ENCODE measurements at regions not wholly inside any gene's neighbourhood (a gene's known extent, or its start where the extent isn't known, plus 50 kb on each side); places are given as distances from the start of the nearest gene placed in this dataset.
A peak's percentile ranks its signal among the peaks of the same experiment; 100 is the strongest.

- TF ChIP-seq CTCF (IDR thresholded peaks at IDR 0.05) (no peak), EP300 (IDR thresholded peaks at IDR 0.05; ENCODE audit: low read depth) (no peak), POLR2A (IDR thresholded peaks at IDR 0.05) (no peak), POLR2AphosphoS5 (IDR thresholded peaks at IDR 0.05) (no peak)
- Histone ChIP-seq H3K9me3 (no peaks in the 10 kb centered on the region), H3K27ac (no peak overlapping the region), H3K4me1 (no peaks in the 10 kb centered on the region), H3K27me3 (no peaks in the 10 kb centered on the region), H3K4me3 (no peak overlapping the region), H3K36me3 (no peaks in the 10 kb centered on the region)
- no peak for DNase-seq
- intact Hi-C loops (cut with DNase I; ENCODE audit: low total_unique reads) = no loop called here
- 35 to 69% methylated on average over 3 of the region's 3 CpGs for WGBS, 2 donors (ENCODE audit: low coverage in 1 of 2)
- in situ Hi-C loops (cut with MboI; ENCODE audit: low pct_ligation_motif_present in 1 of 4, low pct_unique_long_range_greater_than_20kb in 1 of 4, low sequenced_read_pairs in 3 of 4) = no loop called here
These were observed 389.0 kb upstream of the BRINP1 start for GRCh38 chr9:119758241-119758640.

DNA sequence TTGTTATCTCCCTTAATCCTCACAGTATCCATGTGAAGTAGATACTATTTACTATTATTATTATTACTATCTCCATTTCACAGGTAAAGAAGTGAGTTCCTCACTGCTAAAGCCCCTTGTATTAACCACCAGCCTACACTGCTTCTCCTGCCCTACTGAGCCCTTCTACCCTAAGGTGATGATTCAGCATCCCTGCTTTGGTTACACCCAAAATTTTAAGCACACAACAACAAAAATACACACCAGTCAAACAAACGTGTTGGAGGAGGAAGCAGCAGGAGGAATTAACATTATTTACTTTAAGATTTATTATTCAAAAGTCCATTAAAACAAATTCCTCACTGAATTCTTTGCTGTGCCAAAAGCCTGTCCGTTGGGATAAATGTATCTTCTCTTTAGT is 370.2 kb upstream of the BRINP1 start:
- no peak overlapping the region for H3K4me3 ChIP-seq
- H3K27ac ChIP-seq = no peak overlapping the region
- 19 to 22% methylated on average over 2 of the region's 2 CpGs for WGBS, 2 donors (ENCODE audit: low coverage in 1 of 2)
- no peak for DNase-seq
- intact Hi-C loops (cut with DNase I; ENCODE audit: low total_unique reads) (no loop called here), in situ Hi-C loops (cut with MboI; ENCODE audit: low pct_ligation_motif_present in 1 of 4, low pct_unique_long_range_greater_than_20kb in 1 of 4, low sequenced_read_pairs in 3 of 4) (no loop called here)
- H3K9me3 ChIP-seq = no peaks in the 10 kb centered on the region
- H3K4me1 ChIP-seq = no peaks in the 10 kb centered on the region
- H3K36me3 ChIP-seq = no peaks in the 10 kb centered on the region
- TF ChIP-seq EP300 (IDR thresholded peaks at IDR 0.05; ENCODE audit: low read depth) (no peak), POLR2AphosphoS5 (IDR thresholded peaks at IDR 0.05) (no peak), CTCF (IDR thresholded peaks at IDR 0.05) (no peak), POLR2A (IDR thresholded peaks at IDR 0.05) (no peak)
- H3K27me3 ChIP-seq = no peaks in the 10 kb centered on the region

GRCh38 chr9:119736491-119737454 is 367.5 kb upstream of the BRINP1 start:
- 33 to 45% methylated on average over 5 to 13 of the region's 13 CpGs for WGBS, 2 donors (ENCODE audit: low coverage in 1 of 2)
- peak; percentile 8 for DNase-seq
- intact Hi-C loops (cut with DNase I; ENCODE audit: low total_unique reads) = no loop called here
- Histone ChIP-seq H3K4me1 (no peaks in the 10 kb centered on the region), H3K27me3 (no peaks in the 10 kb centered on the region), H3K9me3 (peaks cover 0 to 7% of the 10 kb centered on the region in 2 donors), H3K4me3 (no peak overlapping the region), H3K27ac (no peak overlapping the region), H3K36me3 (no peaks in the 10 kb centered on the region)
- TF ChIP-seq POLR2A (IDR thresholded peaks at IDR 0.05) = no peak
- no peak for TF ChIP-seq CTCF (IDR thresholded peaks at IDR 0.05)
- in situ Hi-C loops (cut with MboI; ENCODE audit: low pct_ligation_motif_present in 1 of 4, low pct_unique_long_range_greater_than_20kb in 1 of 4, low sequenced_read_pairs in 3 of 4) = no loop called here

GRCh38 chr9:119727988-119728387 is 358.8 kb upstream of the BRINP1 start:
- H3K9me3 ChIP-seq = no peaks in the 10 kb centered on the region
- no peaks in the 10 kb centered on the region for H3K4me1 ChIP-seq
- 45 to 61% methylated on average over 5 of the region's 5 CpGs for WGBS, 2 donors (ENCODE audit: low coverage in 1 of 2)
- no peak overlapping the region for H3K27ac ChIP-seq
- intact Hi-C loops (cut with DNase I; ENCODE audit: low total_unique reads) = loop anchor here (5.0 kb wide), 1 partner anchor 1771 kb away; no protein-coding TSS in a partner anchor
- no peak overlapping the region for H3K4me3 ChIP-seq
- in situ Hi-C loops (cut with MboI; ENCODE audit: low pct_ligation_motif_present in 1 of 4, low pct_unique_long_range_greater_than_20kb in 1 of 4, low sequenced_read_pairs in 3 of 4) = no loop called here
- no peak for DNase-seq
- no peaks in the 10 kb centered on the region for H3K36me3 ChIP-seq
- TF ChIP-seq CTCF (IDR thresholded peaks at IDR 0.05) (no peak), POLR2AphosphoS5 (IDR thresholded peaks at IDR 0.05) (no peak), EP300 (IDR thresholded peaks at IDR 0.05; ENCODE audit: low read depth) (no peak), POLR2A (IDR thresholded peaks at IDR 0.05) (no peak)
- H3K27me3 ChIP-seq = no peaks in the 10 kb centered on the region
